GM18499 (cell line): ENCODE measurements at regions not wholly inside any gene's neighbourhood (a gene's known extent, or its start where the extent isn't known, plus 50 kb on each side); places are given as distances from the start of the nearest gene placed in this dataset.

ENCODE experiments used
- ATAC-seq: cut with Tn5 transposase; IDR thresholded peaks from one replicate; pipeline ENCODE4 v1.9.1; 2021; ENCODE audit warnings: moderate number of reproducible peaks; ENCODE audit not compliant: insufficient read depth, unreplicated experiment

GRCh38 chr5:73312872-73313510 lies 135.6 kb downstream of the FOXD1 start:
- ATAC-seq: no peak

- ATAC-seq: no peak
Observed at GRCh38 chr5:73312146-73312871, 136.3 kb downstream of the FOXD1 start.

- ATAC-seq: no peak
Observed at GRCh38 chr5:73311291-73312110, 137.1 kb downstream of the FOXD1 start.

- no peak for ATAC-seq
Observed at GRCh38 chr5:73307645-73308355, 134.8 kb downstream of the TMEM174 start.

- no peak for ATAC-seq
Observed at GRCh38 chr5:73306741-73307275, 133.8 kb downstream of the TMEM174 start.

- ATAC-seq: no peak
Observed at GRCh38 chr5:73306078-73306719, 133.2 kb downstream of the TMEM174 start.

GRCh38 chr5:73305386-73305785 lies 132.4 kb downstream of the TMEM174 start:
- ATAC-seq: no peak

GRCh38 chr5:73304381-73304780 lies 131.4 kb downstream of the TMEM174 start:
- no peak for ATAC-seq

GRCh38 chr5:73303148-73304079 lies 130.4 kb downstream of the TMEM174 start:
- no peak for ATAC-seq

GRCh38 chr5:73302797-73303147 lies 129.8 kb downstream of the TMEM174 start:
- no peak for ATAC-seq

- ATAC-seq: no peak
Observed at GRCh38 chr5:73301208-73301901, 128.4 kb downstream of the TMEM174 start.

- ATAC-seq: no peak
Observed at GRCh38 chr5:73300337-73301207, 127.6 kb downstream of the TMEM174 start.

- no peak for ATAC-seq
Observed at GRCh38 chr5:73299665-73300336, 126.8 kb downstream of the TMEM174 start.

- no peak for ATAC-seq
Observed at GRCh38 chr5:73298772-73299630, 126.0 kb downstream of the TMEM174 start.

- no peak for ATAC-seq
Observed at GRCh38 chr5:73298251-73298771, 125.3 kb downstream of the TMEM174 start.

GRCh38 chr5:73297430-73297829 lies 124.4 kb downstream of the TMEM174 start:
- no peak for ATAC-seq
